SK-N-SH treated with all-trans-retinoic acid at 6 μM for 48 hours (cell line): ENCODE measurements at regions not wholly inside any gene's neighbourhood (a gene's known extent, or its start where the extent isn't known, plus 50 kb on each side); places are given as distances from the start of the nearest gene placed in this dataset.
"Not testable (repeated sequence)": the region's sequence is repeated elsewhere in the genome, so short reads cannot be mapped to it uniquely, and the experiment has no call there.

Source experiments
- ATAC-seq: fragments of 200-7000 bp; cut with Tn5 transposase; 3 replicates; pipeline ENCODE4 v1.9.1; 2020; ENCODE audit warnings: mild to moderate bottlenecking, moderate library complexity
- ARNTL ChIP-seq: fragments of 450-650 bp; formaldehyde crosslinking; IDR thresholded peaks from 2 replicates; pipeline ENCODE4 v1.5.0; 2020; ENCODE audit warnings: low read depth, mild to moderate bottlenecking, moderate library complexity, borderline replicate concordance
- BACH2 ChIP-seq: fragments of 250-450 bp; sonication (Bioruptor Pico); IDR thresholded peaks from 2 replicates; pipeline ENCODE4 v1.9.0; 2021; ENCODE audit warnings: mild to moderate bottlenecking, borderline replicate concordance
- CSDC2 ChIP-seq: fragments of 250-450 bp; sonication (Bioruptor Pico); IDR thresholded peaks from 2 replicates; pipeline ENCODE4 v1.5.0; 2020; ENCODE audit warnings: mild to moderate bottlenecking, moderate library complexity
- CSRNP3 ChIP-seq: fragments of 250-450 bp; sonication (Bioruptor Pico); IDR thresholded peaks from 2 replicates; pipeline ENCODE4 v1.5.1; 2021; ENCODE audit warnings: mild to moderate bottlenecking, moderate library complexity
- ESRRG ChIP-seq: fragments of 250-450 bp; sonication (Bioruptor Pico); IDR thresholded peaks from 2 replicates; pipeline ENCODE4 v1.6.1; 2021; ENCODE audit warnings: mild to moderate bottlenecking
- GLIS3 ChIP-seq: fragments of 250-450 bp; sonication (Bioruptor Pico); IDR thresholded peaks from 2 replicates; pipeline ENCODE4 v1.5.0; 2020; ENCODE audit warnings: mild to moderate bottlenecking, moderate library complexity
- ISL1 ChIP-seq: fragments of 250-450 bp; sonication (Bioruptor Pico); IDR thresholded peaks from 2 replicates; pipeline ENCODE4 v2.1.2; 2022; ENCODE audit warnings: mild to moderate bottlenecking, moderate library complexity
- OSR1 ChIP-seq: fragments of 250-450 bp; sonication (Bioruptor Pico); IDR thresholded peaks from 2 replicates; pipeline ENCODE4 v1.8.0; 2022; ENCODE audit warnings: moderate library complexity, mild to moderate bottlenecking, inconsistent platforms
- PPARA ChIP-seq: fragments of 250-450 bp; sonication (Bioruptor Pico); IDR thresholded peaks from 2 replicates; pipeline ENCODE4 v1.5.0; 2020; ENCODE audit warnings: mild to moderate bottlenecking, borderline replicate concordance
- RARB ChIP-seq: fragments of 250-450 bp; sonication (Bioruptor Pico); IDR thresholded peaks from 2 replicates; pipeline ENCODE4 v1.8.0; 2021; ENCODE audit warnings: mild to moderate bottlenecking, moderate library complexity
- SNAI2 ChIP-seq: fragments of 250-450 bp; sonication (Bioruptor Pico); IDR thresholded peaks from 2 replicates; pipeline ENCODE4 v1.5.0; 2020; ENCODE audit warnings: mild to moderate bottlenecking, moderate library complexity
- TCF4 ChIP-seq: fragments of 250-450 bp; sonication (Bioruptor Pico); IDR thresholded peaks from 2 replicates; pipeline ENCODE4 v1.8.0; 2021; ENCODE audit warnings: mild to moderate bottlenecking, moderate library complexity, borderline replicate concordance
- TOX ChIP-seq: fragments of 250-450 bp; sonication (Bioruptor Pico); IDR thresholded peaks from 2 replicates; pipeline ENCODE4 v1.8.0; 2021; ENCODE audit warnings: mild to moderate bottlenecking, moderate library complexity, borderline replicate concordance
- ZC3H10 ChIP-seq: fragments of 250-450 bp; sonication (Bioruptor Pico); IDR thresholded peaks from 2 replicates; pipeline ENCODE4 v1.5.1; 2021; ENCODE audit warnings: mild to moderate bottlenecking, moderate library complexity
- ZFP3 ChIP-seq: fragments of 250-450 bp; sonication (Bioruptor Pico); IDR thresholded peaks from 2 replicates; pipeline ENCODE4 v1.5.0; 2020; ENCODE audit warnings: mild to moderate bottlenecking, moderate library complexity
- ZFP30 ChIP-seq: fragments of 450-650 bp; formaldehyde crosslinking; IDR thresholded peaks from 2 replicates; pipeline ENCODE4 v1.5.0; 2022; ENCODE audit warnings: mild to moderate bottlenecking, moderate library complexity
- ZNF565 ChIP-seq: fragments of 450-650 bp; formaldehyde crosslinking; conservative IDR thresholded peaks from 2 replicates; pipeline ENCODE4 v1.5.0; 2020; ENCODE audit warnings: low read depth, mild to moderate bottlenecking, moderate library complexity
- ZNF70 ChIP-seq: fragments of 450-650 bp; formaldehyde crosslinking; IDR thresholded peaks from 2 replicates; pipeline ENCODE4 v1.5.0; 2020; ENCODE audit warnings: mild to moderate bottlenecking, moderate library complexity
- TF ChIP-seq, protein P1 (sequence below): fragments of 250-450 bp; sonication (Bioruptor Pico); IDR thresholded peaks from 2 replicates; pipeline ENCODE4 v1.8.0; 2020; ENCODE audit warnings: mild to moderate bottlenecking, moderate library complexity, borderline replicate concordance
- TF ChIP-seq, protein P2 (sequence below): fragments of 250-450 bp; sonication (Bioruptor Pico); IDR thresholded peaks from 2 replicates; pipeline ENCODE4 v1.8.0; 2021; ENCODE audit warnings: low read depth, mild to moderate bottlenecking, moderate library complexity, borderline replicate concordance

DNA sequence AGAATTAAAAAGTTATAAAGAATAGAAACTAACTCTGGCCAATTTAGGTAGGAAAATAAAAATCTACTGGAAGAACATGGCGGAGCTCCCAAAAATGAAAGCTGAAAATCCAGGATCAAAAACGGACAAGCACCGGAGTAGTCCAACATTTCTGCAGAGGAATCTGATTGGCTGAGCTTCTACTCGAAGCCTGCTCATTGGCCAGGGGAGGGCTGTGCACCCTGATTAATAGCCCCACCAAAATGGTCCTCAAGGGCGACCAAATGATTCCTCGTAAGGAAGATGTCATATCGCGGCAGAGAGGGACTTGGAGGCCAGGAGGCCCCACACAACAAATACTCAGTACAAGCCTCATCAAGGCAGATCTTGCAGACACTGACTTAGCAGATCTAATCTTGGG is 900.7 kb downstream of the UQCRFS1 start:
- ATAC-seq: no peak
- TF ChIP-seq CSDC2: no peak
- no peak for TF ChIP-seq ZNF565 (CRISPR knock-in tag)
- TF ChIP-seq PPARA (CRISPR knock-in tag): no peak
- TF ChIP-seq, protein P1, sequence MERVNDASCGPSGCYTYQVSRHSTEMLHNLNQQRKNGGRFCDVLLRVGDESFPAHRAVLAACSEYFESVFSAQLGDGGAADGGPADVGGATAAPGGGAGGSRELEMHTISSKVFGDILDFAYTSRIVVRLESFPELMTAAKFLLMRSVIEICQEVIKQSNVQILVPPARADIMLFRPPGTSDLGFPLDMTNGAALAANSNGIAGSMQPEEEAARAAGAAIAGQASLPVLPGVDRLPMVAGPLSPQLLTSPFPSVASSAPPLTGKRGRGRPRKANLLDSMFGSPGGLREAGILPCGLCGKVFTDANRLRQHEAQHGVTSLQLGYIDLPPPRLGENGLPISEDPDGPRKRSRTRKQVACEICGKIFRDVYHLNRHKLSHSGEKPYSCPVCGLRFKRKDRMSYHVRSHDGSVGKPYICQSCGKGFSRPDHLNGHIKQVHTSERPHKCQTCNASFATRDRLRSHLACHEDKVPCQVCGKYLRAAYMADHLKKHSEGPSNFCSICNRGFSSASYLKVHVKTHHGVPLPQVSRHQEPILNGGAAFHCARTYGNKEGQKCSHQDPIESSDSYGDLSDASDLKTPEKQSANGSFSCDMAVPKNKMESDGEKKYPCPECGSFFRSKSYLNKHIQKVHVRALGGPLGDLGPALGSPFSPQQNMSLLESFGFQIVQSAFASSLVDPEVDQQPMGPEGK (CRISPR knock-in tag): no peak
- no peak for TF ChIP-seq ZFP30
- no peak for TF ChIP-seq ZC3H10 (CRISPR knock-in tag)
- TF ChIP-seq, protein P2, sequence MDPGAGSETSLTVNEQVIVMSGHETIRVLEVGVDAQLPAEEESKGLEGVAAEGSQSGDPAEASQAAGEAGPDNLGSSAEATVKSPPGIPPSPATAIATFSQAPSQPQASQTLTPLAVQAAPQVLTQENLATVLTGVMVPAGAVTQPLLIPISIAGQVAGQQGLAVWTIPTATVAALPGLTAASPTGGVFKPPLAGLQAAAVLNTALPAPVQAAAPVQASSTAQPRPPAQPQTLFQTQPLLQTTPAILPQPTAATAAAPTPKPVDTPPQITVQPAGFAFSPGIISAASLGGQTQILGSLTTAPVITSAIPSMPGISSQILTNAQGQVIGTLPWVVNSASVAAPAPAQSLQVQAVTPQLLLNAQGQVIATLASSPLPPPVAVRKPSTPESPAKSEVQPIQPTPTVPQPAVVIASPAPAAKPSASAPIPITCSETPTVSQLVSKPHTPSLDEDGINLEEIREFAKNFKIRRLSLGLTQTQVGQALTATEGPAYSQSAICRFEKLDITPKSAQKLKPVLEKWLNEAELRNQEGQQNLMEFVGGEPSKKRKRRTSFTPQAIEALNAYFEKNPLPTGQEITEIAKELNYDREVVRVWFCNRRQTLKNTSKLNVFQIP (CRISPR knock-in tag): no peak
- no peak for TF ChIP-seq TOX
- no peak for TF ChIP-seq ZNF70 (CRISPR knock-in tag)
- TF ChIP-seq CSRNP3: no peak
- TF ChIP-seq ISL1 (CRISPR knock-in tag): no peak
- no peak for TF ChIP-seq BACH2 (CRISPR knock-in tag)
- TF ChIP-seq SNAI2: no peak
- no peak for TF ChIP-seq TCF4 (CRISPR knock-in tag)
- no peak for TF ChIP-seq RARB (CRISPR knock-in tag)
- TF ChIP-seq OSR1 (CRISPR knock-in tag): no peak
- TF ChIP-seq GLIS3 (CRISPR knock-in tag): no peak
- TF ChIP-seq ZFP3 (CRISPR knock-in tag): no peak

DNA sequence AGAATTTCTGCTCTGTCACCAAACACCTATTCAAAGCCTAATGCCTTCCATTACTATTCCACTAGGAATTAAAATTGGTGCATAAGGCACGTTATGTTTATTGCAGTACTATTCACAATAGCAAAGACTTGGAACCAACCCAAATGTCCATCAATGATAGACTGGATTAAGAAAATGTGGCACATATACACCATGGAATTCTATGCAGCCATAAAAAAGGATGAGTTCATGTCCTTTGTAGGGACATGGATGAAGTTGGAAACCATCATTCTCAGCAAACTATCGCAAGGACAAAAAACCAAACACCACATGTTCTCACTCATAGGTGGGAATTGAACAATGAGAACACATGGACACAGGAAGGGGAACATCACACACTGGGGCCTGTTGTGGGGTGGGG is 902.1 kb downstream of the UQCRFS1 start:
- ATAC-seq: not testable (repeated sequence)

DNA sequence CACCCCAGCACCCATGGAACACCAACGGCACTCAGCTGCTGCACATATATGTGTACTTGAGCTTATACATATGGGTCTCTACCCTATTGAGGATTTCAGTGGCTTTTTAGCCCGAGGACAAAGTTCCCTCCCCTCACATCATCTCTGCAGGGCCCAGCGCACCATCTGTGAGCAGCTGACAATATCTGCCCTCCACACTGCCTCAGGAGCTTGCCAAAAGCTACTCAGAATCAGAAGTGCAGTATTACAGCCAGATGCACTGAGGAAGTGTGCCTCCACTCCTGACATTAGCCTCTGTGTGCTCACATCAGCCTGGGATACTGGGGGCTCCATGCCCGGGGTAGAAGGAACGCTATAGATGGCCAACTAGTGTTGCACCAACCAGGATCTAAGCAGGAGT is 903.9 kb downstream of the UQCRFS1 start:
- no peak for ATAC-seq
- TF ChIP-seq CSDC2 (no peak), TCF4 (CRISPR knock-in tag) (no peak), ZNF565 (CRISPR knock-in tag) (no peak), RARB (CRISPR knock-in tag) (no peak), BACH2 (CRISPR knock-in tag) (no peak), ARNTL (CRISPR knock-in tag) (no peak), GLIS3 (CRISPR knock-in tag) (no peak), PPARA (CRISPR knock-in tag) (no peak), CSRNP3 (no peak), ZFP3 (CRISPR knock-in tag) (no peak), ZC3H10 (CRISPR knock-in tag) (no peak), ESRRG (CRISPR knock-in tag) (no peak), ZFP30 (no peak), TOX (no peak)
- TF ChIP-seq, protein P2 (CRISPR knock-in tag): no peak
- TF ChIP-seq, protein P1 (CRISPR knock-in tag): no peak
